H9 (cell line): ENCODE measurements at regions not wholly inside any gene's neighbourhood (a gene's known extent, or its start where the extent isn't known, plus 50 kb on each side); places are given as distances from the start of the nearest gene placed in this dataset.

ENCODE experiments used
- DNase-seq: peaks from one replicate; pipeline ENCODE4 v3.0.0-alpha.2; 2017
- H2AFZ ChIP-seq: one replicate; pipeline ENCODE4 v1.6.1; 2013; ENCODE audit warnings: mild to moderate bottlenecking, low read length, control low read depth, moderate library complexity
- H2AK5ac ChIP-seq: 2 replicates; pipeline ENCODE4 v1.6.1; 2013; ENCODE audit warnings: low read length, control low read depth, mixed read lengths; ENCODE audit not compliant: insufficient read length
- H2BK120ac ChIP-seq: one replicate; pipeline ENCODE4 v1.6.1; 2013; ENCODE audit warnings: low read depth, mild to moderate bottlenecking, low read length, control low read depth, inconsistent platforms; ENCODE audit not compliant: poor library complexity, severe bottlenecking
- H2BK12ac ChIP-seq: 2 replicates; pipeline ENCODE4 v1.6.1; 2013; ENCODE audit warnings: low read length, control low read depth, mixed read lengths, low read depth; ENCODE audit not compliant: insufficient read length
- H2BK15ac ChIP-seq: 2 replicates; pipeline ENCODE4 v1.6.1; 2013; ENCODE audit warnings: low read depth, low read length, control low read depth
- H2BK20ac ChIP-seq: one replicate; pipeline ENCODE4 v1.6.1; 2013; ENCODE audit warnings: low read depth, mild to moderate bottlenecking, low read length, control low read depth, inconsistent platforms; ENCODE audit not compliant: poor library complexity, severe bottlenecking
- H2BK5ac ChIP-seq: 2 replicates; pipeline ENCODE4 v1.6.1; 2013; ENCODE audit warnings: low read length, control low read depth, mixed read lengths; ENCODE audit not compliant: insufficient read length
- H3K14ac ChIP-seq: 2 replicates; pipeline ENCODE4 v1.6.1; 2013; ENCODE audit warnings: low read length, control low read depth; ENCODE audit not compliant: insufficient read depth
- H3K18ac ChIP-seq: 2 replicates; pipeline ENCODE4 v1.6.1; 2013; ENCODE audit warnings: low read depth, mild to moderate bottlenecking, mixed read lengths, low read length, control low read depth; ENCODE audit not compliant: insufficient read length
- H3K23ac ChIP-seq: 2 replicates; pipeline ENCODE4 v1.6.1; 2013; ENCODE audit warnings: low read length, control low read depth, mixed read lengths, low read depth; ENCODE audit not compliant: insufficient read length
- H3K23me2 ChIP-seq: 2 replicates; pipeline ENCODE4 v1.6.1; 2013; ENCODE audit warnings: low read depth, mild to moderate bottlenecking, mixed read lengths, low read length, control low read depth; ENCODE audit not compliant: insufficient read length, poor library complexity, severe bottlenecking
- H3K27ac ChIP-seq: 2 replicates; pipeline ENCODE4 v1.5.1; 2013; ENCODE audit warnings: low read length, control low read depth, mixed read lengths, low read depth; ENCODE audit not compliant: insufficient read length
- H3K27me3 ChIP-seq: 2 replicates; pipeline ENCODE4 v1.6.1; 2013; ENCODE audit warnings: low read length, control low read depth, inconsistent platforms; ENCODE audit not compliant: insufficient read depth
- H3K4ac ChIP-seq: 2 replicates; pipeline ENCODE4 v1.6.1; 2013; ENCODE audit warnings: low read depth, mild to moderate bottlenecking, control low read depth, inconsistent platforms, low read length, moderate library complexity
- H3K4me1 ChIP-seq: 2 replicates; pipeline ENCODE4 v1.6.1; 2013; ENCODE audit warnings: low read length, control low read depth, inconsistent platforms; ENCODE audit not compliant: insufficient read depth
- H3K4me2 ChIP-seq: 2 replicates; pipeline ENCODE4 v1.6.1; 2013; ENCODE audit warnings: low read length, control low read depth, mixed read lengths; ENCODE audit not compliant: insufficient read length, insufficient read depth
- H3K56ac ChIP-seq: 2 replicates; pipeline ENCODE4 v1.6.1; 2013; ENCODE audit warnings: low read depth, mild to moderate bottlenecking, mixed read lengths, low read length, control low read depth; ENCODE audit not compliant: insufficient read length
- H3K79me1 ChIP-seq: 2 replicates; pipeline ENCODE4 v1.6.1; 2013; ENCODE audit warnings: low read depth, mild to moderate bottlenecking, moderate library complexity, low read length, control low read depth, inconsistent platforms; ENCODE audit not compliant: insufficient read depth, poor library complexity, severe bottlenecking
- H3K79me2 ChIP-seq: 2 replicates; pipeline ENCODE4 v1.6.1; 2013; ENCODE audit warnings: low read length, control low read depth, inconsistent platforms; ENCODE audit not compliant: insufficient read depth
- H3K9ac ChIP-seq: 2 replicates; pipeline ENCODE4 v1.6.1; 2013; ENCODE audit warnings: low read length, control low read depth, mixed read lengths; ENCODE audit not compliant: insufficient read length; ENCODE audit errors: extremely low read depth
- H3K9me3 ChIP-seq: one replicate; pipeline ENCODE4 v1.6.1; 2013; ENCODE audit warnings: low read depth, low read length, inconsistent platforms; ENCODE audit not compliant: control insufficient read depth
- H3T11ph ChIP-seq: one replicate; pipeline ENCODE4 v1.6.1; 2013; ENCODE audit warnings: mild to moderate bottlenecking, low read length, control low read depth, inconsistent platforms
- H4K20me1 ChIP-seq: one replicate; pipeline ENCODE4 v1.6.1; 2013; ENCODE audit not compliant: control insufficient read depth, insufficient read length, insufficient read depth
- H4K5ac ChIP-seq: 2 replicates; pipeline ENCODE4 v1.6.1; 2013; ENCODE audit warnings: low read depth, mild to moderate bottlenecking, mixed read lengths, low read length, control low read depth; ENCODE audit not compliant: insufficient read length
- H4K8ac ChIP-seq: replicated peaks from 2 replicates; pipeline ENCODE4 v1.6.1; 2013; ENCODE audit warnings: low read length, control low read depth, mixed read lengths, low read depth; ENCODE audit not compliant: insufficient read length
- H4K91ac ChIP-seq: 2 replicates; pipeline ENCODE4 v1.6.1; 2013; ENCODE audit warnings: low read depth, mild to moderate bottlenecking, moderate library complexity, mixed read lengths, low read length, control low read depth; ENCODE audit not compliant: insufficient read length
- H3K27ac Mint-ChIP-seq, 3 experiments: 2 replicates in 2 of 3; 3 replicates in 1 of 3; pipeline ENCODE4 v1.8.0; 2020 to 2021; ENCODE audit warnings: mixed read lengths in 3 of 3, mild to moderate bottlenecking in 1 of 3, moderate library complexity in 1 of 3
- H3K27me3 Mint-ChIP-seq: 2 replicates; pipeline ENCODE4 v1.8.0; 2021; ENCODE audit warnings: low read depth, mild to moderate bottlenecking, moderate library complexity, mixed read lengths
- H3K36me3 Mint-ChIP-seq, 3 experiments: 2 replicates in 2 of 3; 3 replicates in 1 of 3; pipeline ENCODE4 v1.8.0; 2020 to 2021; ENCODE audit warnings: low read depth in 3 of 3, mixed read lengths in 3 of 3; ENCODE audit not compliant: insufficient read depth in 1 of 3
- H3K4me1 Mint-ChIP-seq, 2 experiments: 2 replicates each; pipeline ENCODE4 v1.8.0; 2020; ENCODE audit warnings: mixed read lengths in 2 of 2
- H3K4me3 Mint-ChIP-seq, 2 experiments: 2 replicates in 1 of 2; 3 replicates in 1 of 2; pipeline ENCODE4 v1.8.0; 2020 to 2021; ENCODE audit warnings: mild to moderate bottlenecking in 2 of 2, mixed read lengths in 2 of 2, moderate library complexity in 1 of 2
- H3K9me3 Mint-ChIP-seq, 2 experiments: 2 replicates in 1 of 2; 3 replicates in 1 of 2; pipeline ENCODE4 v1.8.0; 2020; ENCODE audit warnings: mild to moderate bottlenecking in 2 of 2, mixed read lengths in 2 of 2, moderate library complexity in 1 of 2
- WGBS: extraction: QIAGEN DNeasy Blood & Tissue Kit; methylation state at CpG from one replicate; pipeline ENCODE4 v1.1.7; 2013; ENCODE audit warnings: missing lambda C conversion rate, low lambda C conversion rate, mixed read lengths; ENCODE audit not compliant: insufficient read length; ENCODE audit errors: extremely low coverage; 5-methylcytosine and 5-hydroxymethylcytosine counted together
- TF ChIP-seq, protein P1 (sequence below): fragments of 200-600 bp; sonication (generic); conservative IDR thresholded peaks from 3 replicates; pipeline ENCODE4 v1.8.0; 2021; ENCODE audit warnings: antibody characterized with exemption, mild to moderate bottlenecking

GRCh38 chr16:65794973-65795372, 571.5 kb upstream of the CDH5 start:
- no peak overlapping the region for H3K23ac ChIP-seq
- no peak overlapping the region for H2AFZ ChIP-seq
- no peaks in the 10 kb centered on the region for H4K20me1 ChIP-seq
- H3K56ac ChIP-seq = no peak overlapping the region
- Mint-ChIP-seq H3K27ac (no peak overlapping the region), H3K27me3 (peaks cover 2% of the 10 kb centered on the region), H3K4me3 (no peak overlapping the region), H3K4me1 (no peaks in the 10 kb centered on the region), H3K9me3 (peaks cover 0 to 2% of the 10 kb centered on the region in 2 experiments; a peak in 1 of 5 replicates), H3K36me3 (no peaks in the 10 kb centered on the region; a peak in 1 of 7 replicates)
- H3K79me1 ChIP-seq = no peaks in the 10 kb centered on the region
- no peak overlapping the region for H3T11ph ChIP-seq
- H3K27ac ChIP-seq = no peak overlapping the region
- no peak overlapping the region for H4K5ac ChIP-seq
- H3K14ac ChIP-seq = no peak overlapping the region
- no peak overlapping the region for H2BK120ac ChIP-seq
- H3K4me1 ChIP-seq = no peaks in the 10 kb centered on the region
- H2BK15ac ChIP-seq = no peak overlapping the region
- no peak overlapping the region for H2BK20ac ChIP-seq
- WGBS = no CpG with 5 or more reads among the region's 1 CpG
- no peak overlapping the region for H4K91ac ChIP-seq
- H3K23me2 ChIP-seq = no peaks in the 10 kb centered on the region
- no peak overlapping the region for H3K4ac ChIP-seq
- no peak overlapping the region for H2BK5ac ChIP-seq
- DNase-seq = no peak
- no peak overlapping the region for H3K9ac ChIP-seq
- H3K9me3 ChIP-seq = no peaks in the 10 kb centered on the region
- H4K8ac ChIP-seq = no peak overlapping the region
- H3K18ac ChIP-seq = no peak overlapping the region
- no peaks in the 10 kb centered on the region for H3K27me3 ChIP-seq
- H2AK5ac ChIP-seq = no peak overlapping the region
- H2BK12ac ChIP-seq = no peak overlapping the region
- TF ChIP-seq, protein P1, sequence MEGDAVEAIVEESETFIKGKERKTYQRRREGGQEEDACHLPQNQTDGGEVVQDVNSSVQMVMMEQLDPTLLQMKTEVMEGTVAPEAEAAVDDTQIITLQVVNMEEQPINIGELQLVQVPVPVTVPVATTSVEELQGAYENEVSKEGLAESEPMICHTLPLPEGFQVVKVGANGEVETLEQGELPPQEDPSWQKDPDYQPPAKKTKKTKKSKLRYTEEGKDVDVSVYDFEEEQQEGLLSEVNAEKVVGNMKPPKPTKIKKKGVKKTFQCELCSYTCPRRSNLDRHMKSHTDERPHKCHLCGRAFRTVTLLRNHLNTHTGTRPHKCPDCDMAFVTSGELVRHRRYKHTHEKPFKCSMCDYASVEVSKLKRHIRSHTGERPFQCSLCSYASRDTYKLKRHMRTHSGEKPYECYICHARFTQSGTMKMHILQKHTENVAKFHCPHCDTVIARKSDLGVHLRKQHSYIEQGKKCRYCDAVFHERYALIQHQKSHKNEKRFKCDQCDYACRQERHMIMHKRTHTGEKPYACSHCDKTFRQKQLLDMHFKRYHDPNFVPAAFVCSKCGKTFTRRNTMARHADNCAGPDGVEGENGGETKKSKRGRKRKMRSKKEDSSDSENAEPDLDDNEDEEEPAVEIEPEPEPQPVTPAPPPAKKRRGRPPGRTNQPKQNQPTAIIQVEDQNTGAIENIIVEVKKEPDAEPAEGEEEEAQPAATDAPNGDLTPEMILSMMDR = no peak
- no peaks in the 10 kb centered on the region for H3K79me2 ChIP-seq
- no peak overlapping the region for H3K4me2 ChIP-seq
